ENCODE measurements at regions not wholly inside any gene's neighbourhood (a gene's known extent, or its start where the extent isn't known, plus 50 kb on each side); places are given as distances from the start of the nearest gene placed in this dataset.
"Not testable (repeated sequence)": the region's sequence is repeated elsewhere in the genome, so short reads cannot be mapped to it uniquely, and the experiment has no call there.

- TF ChIP-seq CTCF (IDR thresholded peaks at IDR 0.05), result peak in 3 of 5 experiments; percentile 24 to 45 (median 43)
- TF ChIP-seq POLR2AphosphoS5 (IDR thresholded peaks at IDR 0.05), result not testable (repeated sequence)
Measured at GRCh38 chr7:150060259-150061221, 186.8 kb downstream of the ATP6V0E2 start.
